Tibial nerve (tissue), 4 donors: ENCODE measurements at regions not wholly inside any gene's neighbourhood (a gene's known extent, or its start where the extent isn't known, plus 50 kb on each side); places are given as distances from the start of the nearest gene placed in this dataset.

ENCODE experiments used
- DNase-seq, 2 donors: peaks; one replicate each; pipeline ENCODE4 v3.0.0-alpha.2; 2019; ENCODE audit warnings: low spot score in 2 of 2
- H3K27ac ChIP-seq, 4 donors: fragments of 200-600 bp; sonication (generic) in 3 of 4; one replicate each; pipeline ENCODE4 v1.5.1; 2017 to 2019; ENCODE audit warnings: mild to moderate bottlenecking in 1 of 4
- H3K27me3 ChIP-seq, 2 donors: fragments of 200-600 bp; sonication (generic) in 1 of 2; one replicate each; pipeline versions ENCODE4 v1.5.1 to v1.6.0; 2017 to 2019
- H3K36me3 ChIP-seq, 3 donors: fragments of 200-600 bp; sonication (generic); one replicate each; pipeline ENCODE4 v1.5.1; 2018 to 2019
- H3K4me1 ChIP-seq, 4 donors: fragments of 200-600 bp; sonication (generic) in 3 of 4; one replicate each; pipeline ENCODE4 v1.5.1; 2017 to 2019
- H3K4me3 ChIP-seq, 4 donors: fragments of 200-600 bp; sonication (generic) in 3 of 4; one replicate each; pipeline ENCODE4 v1.5.1; 2017 to 2019; ENCODE audit warnings: mild to moderate bottlenecking in 1 of 4, moderate library complexity in 1 of 4
- H3K9me3 ChIP-seq, 4 donors: fragments of 200-600 bp; sonication (generic) in 3 of 4; one replicate each; pipeline ENCODE4 v1.5.1; 2017 to 2019
- EP300 ChIP-seq, 2 donors: sonication (generic); formaldehyde crosslinking; IDR thresholded peaks; one replicate each; pipeline ENCODE4 v1.6.1; 2017; ENCODE audit warnings: antibody characterized with exemption in 2 of 2, mild to moderate bottlenecking in 1 of 2
- POLR2A ChIP-seq, 2 donors: fragments of 450-650 bp; IDR thresholded peaks; one replicate each; pipeline ENCODE4 v1.6.1; 2017; ENCODE audit warnings: antibody characterized with exemption in 2 of 2, mild to moderate bottlenecking in 2 of 2, moderate library complexity in 2 of 2
- WGBS, 2 donors: methylation state at CpG; one replicate each; pipeline ENCODE4 v1.1.5; 2018; 5-methylcytosine and 5-hydroxymethylcytosine counted together
- TF ChIP-seq, protein P1 (sequence below), 5 experiments: fragments of 200-600 bp in 3 of 5; fragments of 450-650 bp in 2 of 5; sonication (generic) in 3 of 5; IDR thresholded peaks; one replicate each; pipeline ENCODE4 v1.5.1; 2016 to 2019; ENCODE audit warnings: antibody characterized with exemption in 5 of 5, mild to moderate bottlenecking in 3 of 5, moderate library complexity in 2 of 5

DNA sequence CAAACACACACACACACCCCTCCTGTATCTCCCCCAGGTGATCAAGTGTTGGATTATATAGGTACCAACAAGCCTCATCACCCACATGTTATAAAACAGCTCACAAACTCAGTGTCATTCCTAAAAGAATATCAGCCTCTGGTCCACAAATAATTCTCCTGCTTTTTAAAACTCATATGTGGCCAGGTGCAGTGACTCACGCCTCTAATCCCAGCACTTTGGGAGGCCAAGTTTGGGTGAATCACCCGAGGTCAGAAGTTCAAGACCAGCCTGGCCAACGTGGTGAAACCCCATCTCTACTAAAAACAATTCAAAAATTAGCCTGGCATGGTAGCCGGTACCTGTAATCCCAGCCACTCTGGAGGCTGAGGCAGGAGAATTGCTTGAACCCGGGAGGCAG is 87.8 kb downstream of the LRATD1 start:
- no peak for TF ChIP-seq POLR2A (IDR thresholded peaks at IDR 0.05)
- H3K27me3 ChIP-seq, result no peaks in the 10 kb centered on the region
- H3K4me3 ChIP-seq, result no peak overlapping the region
- 68 to 76% methylated on average over 5 of the region's 5 CpGs for WGBS, 2 donors
- no peak for DNase-seq
- no peaks in the 10 kb centered on the region for H3K9me3 ChIP-seq
- H3K4me1 ChIP-seq, result no peaks in the 10 kb centered on the region
- H3K36me3 ChIP-seq, result no peaks in the 10 kb centered on the region
- no peak overlapping the region for H3K27ac ChIP-seq

DNA sequence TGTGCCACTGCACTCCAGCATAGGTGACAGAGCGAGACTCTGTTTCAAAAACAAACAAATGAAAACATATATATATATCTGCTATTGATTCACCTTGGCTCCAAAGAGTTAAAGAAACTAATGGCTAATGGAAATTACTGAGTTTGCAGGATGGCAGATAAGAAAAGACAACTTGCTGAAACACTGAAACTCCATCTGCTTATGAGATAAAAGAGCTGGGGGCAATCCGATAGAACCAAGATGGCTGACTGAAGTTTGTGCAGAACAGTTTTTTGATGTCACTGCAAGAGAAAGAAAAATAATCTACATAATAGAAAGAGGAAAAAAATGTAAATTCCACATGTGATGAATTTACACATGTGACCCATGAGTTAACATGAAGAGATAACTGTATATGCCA is 88.2 kb downstream of the LRATD1 start:
- TF ChIP-seq, protein P1, sequence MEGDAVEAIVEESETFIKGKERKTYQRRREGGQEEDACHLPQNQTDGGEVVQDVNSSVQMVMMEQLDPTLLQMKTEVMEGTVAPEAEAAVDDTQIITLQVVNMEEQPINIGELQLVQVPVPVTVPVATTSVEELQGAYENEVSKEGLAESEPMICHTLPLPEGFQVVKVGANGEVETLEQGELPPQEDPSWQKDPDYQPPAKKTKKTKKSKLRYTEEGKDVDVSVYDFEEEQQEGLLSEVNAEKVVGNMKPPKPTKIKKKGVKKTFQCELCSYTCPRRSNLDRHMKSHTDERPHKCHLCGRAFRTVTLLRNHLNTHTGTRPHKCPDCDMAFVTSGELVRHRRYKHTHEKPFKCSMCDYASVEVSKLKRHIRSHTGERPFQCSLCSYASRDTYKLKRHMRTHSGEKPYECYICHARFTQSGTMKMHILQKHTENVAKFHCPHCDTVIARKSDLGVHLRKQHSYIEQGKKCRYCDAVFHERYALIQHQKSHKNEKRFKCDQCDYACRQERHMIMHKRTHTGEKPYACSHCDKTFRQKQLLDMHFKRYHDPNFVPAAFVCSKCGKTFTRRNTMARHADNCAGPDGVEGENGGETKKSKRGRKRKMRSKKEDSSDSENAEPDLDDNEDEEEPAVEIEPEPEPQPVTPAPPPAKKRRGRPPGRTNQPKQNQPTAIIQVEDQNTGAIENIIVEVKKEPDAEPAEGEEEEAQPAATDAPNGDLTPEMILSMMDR (IDR thresholded peaks at IDR 0.05), result no peak
- no peak for TF ChIP-seq EP300 (IDR thresholded peaks at IDR 0.05)
- no peak for TF ChIP-seq POLR2A (IDR thresholded peaks at IDR 0.05)
- Histone ChIP-seq H3K9me3 (no peaks in the 10 kb centered on the region), H3K27me3 (no peaks in the 10 kb centered on the region), H3K4me3 (no peak overlapping the region), H3K36me3 (no peaks in the 10 kb centered on the region), H3K27ac (no peak overlapping the region), H3K4me1 (no peaks in the 10 kb centered on the region)
- DNase-seq, result no peak
- 91 to 94% methylated on average over 2 of the region's 2 CpGs for WGBS, 2 donors

DNA sequence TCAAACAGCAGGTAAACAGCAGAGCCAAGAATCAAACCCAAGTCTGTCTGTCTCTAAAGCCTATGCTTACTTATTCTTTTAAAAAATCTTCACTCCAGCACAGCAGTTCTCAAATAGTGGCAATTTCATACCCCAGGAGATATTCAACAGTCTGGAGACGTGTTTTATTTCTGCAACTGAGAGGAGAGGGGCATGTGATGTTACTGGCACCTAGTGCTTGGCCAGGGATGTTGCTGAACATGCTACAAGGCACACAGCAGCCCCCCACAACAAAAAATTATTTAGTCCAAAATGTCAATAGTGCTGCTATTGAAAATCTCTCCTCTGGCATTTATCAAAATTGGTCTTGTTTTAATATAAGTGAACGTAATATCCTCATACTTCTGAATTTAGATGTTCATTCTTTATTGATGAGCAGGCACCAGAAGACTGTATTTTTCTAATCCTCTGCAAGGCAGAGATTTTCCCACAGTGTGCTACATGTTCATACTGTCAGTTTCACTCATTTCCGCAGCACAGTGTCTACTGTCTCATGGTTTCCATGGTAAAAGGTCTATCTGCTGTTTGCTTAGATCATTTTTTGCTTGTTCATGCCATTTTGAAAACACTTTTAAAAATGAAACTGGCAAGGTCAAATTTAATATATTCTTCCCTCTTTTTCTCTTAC is 90.5 kb downstream of the LRATD1 start:
- no peak for TF ChIP-seq EP300 (IDR thresholded peaks at IDR 0.05)
- TF ChIP-seq, protein P1 (IDR thresholded peaks at IDR 0.05), result no peak
- TF ChIP-seq POLR2A (IDR thresholded peaks at IDR 0.05), result no peak
- Histone ChIP-seq H3K36me3 (no peaks in the 10 kb centered on the region), H3K27ac (no peak overlapping the region), H3K4me1 (no peaks in the 10 kb centered on the region), H3K27me3 (no peaks in the 10 kb centered on the region), H3K4me3 (no peak overlapping the region), H3K9me3 (no peaks in the 10 kb centered on the region)
- no peak for DNase-seq
- 51 to 62% methylated on average over 3 of the region's 3 CpGs for WGBS, 2 donors

DNA sequence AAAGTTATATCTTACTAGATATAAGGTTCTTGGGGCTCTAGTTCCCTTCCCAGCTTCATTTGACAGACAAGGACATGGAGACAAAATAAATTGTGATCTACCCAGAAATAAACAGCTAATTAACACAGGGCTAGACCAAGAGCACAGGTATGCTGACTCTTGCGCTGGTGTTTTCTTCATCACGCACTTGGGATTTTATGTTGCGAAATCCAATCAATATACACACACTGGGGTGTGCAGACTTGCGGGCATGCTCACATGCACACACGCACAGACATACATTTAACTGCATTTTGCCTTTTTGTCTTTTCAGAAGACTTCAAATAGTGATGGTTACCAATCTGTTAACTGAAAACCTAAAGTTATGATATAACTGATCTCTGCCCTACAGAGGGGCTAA is 91.2 kb downstream of the LRATD1 start:
- no peak overlapping the region for H3K4me3 ChIP-seq
- DNase-seq, result no peak
- no peaks in the 10 kb centered on the region for H3K36me3 ChIP-seq
- no peaks in the 10 kb centered on the region for H3K9me3 ChIP-seq
- 73 to 86% methylated on average over 5 of the region's 5 CpGs for WGBS, 2 donors
- H3K27me3 ChIP-seq, result no peaks in the 10 kb centered on the region
- H3K4me1 ChIP-seq, result no peaks in the 10 kb centered on the region
- no peak for TF ChIP-seq POLR2A (IDR thresholded peaks at IDR 0.05)
- TF ChIP-seq, protein P1 (IDR thresholded peaks at IDR 0.05), result no peak
- TF ChIP-seq EP300 (IDR thresholded peaks at IDR 0.05), result no peak
- H3K27ac ChIP-seq, result no peak overlapping the region

DNA sequence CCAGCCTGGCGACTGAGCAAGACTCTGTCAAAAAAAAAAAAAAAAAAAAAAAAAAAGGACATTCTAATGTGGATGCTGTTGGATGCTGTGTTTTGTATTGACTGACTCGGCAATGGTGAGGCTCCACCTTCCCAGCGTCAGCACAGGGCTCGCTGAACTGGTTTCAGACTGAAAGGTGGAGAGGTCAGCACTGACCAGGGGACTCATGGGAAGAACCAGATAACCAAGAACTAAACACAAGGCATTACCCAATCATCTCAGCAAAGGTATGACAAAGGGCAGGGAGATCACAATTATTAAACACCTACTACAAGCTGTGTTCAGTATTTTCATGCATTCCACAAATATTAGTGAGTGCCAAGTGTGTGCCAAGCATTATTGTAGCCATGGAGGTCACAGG is 103.2 kb downstream of the LRATD1 start:
- no peaks in the 10 kb centered on the region for H3K4me1 ChIP-seq
- H3K27ac ChIP-seq, result no peak overlapping the region
- TF ChIP-seq EP300 (IDR thresholded peaks at IDR 0.05), result no peak
- TF ChIP-seq, protein P1 (IDR thresholded peaks at IDR 0.05), result no peak
- no peak for TF ChIP-seq POLR2A (IDR thresholded peaks at IDR 0.05)
- no peak overlapping the region for H3K4me3 ChIP-seq
- no peaks in the 10 kb centered on the region for H3K9me3 ChIP-seq
- 84% methylated on average over 4 of the region's 4 CpGs for WGBS, 2 donors
- no peak for DNase-seq
- no peaks in the 10 kb centered on the region for H3K27me3 ChIP-seq
- no peaks in the 10 kb centered on the region for H3K36me3 ChIP-seq

DNA sequence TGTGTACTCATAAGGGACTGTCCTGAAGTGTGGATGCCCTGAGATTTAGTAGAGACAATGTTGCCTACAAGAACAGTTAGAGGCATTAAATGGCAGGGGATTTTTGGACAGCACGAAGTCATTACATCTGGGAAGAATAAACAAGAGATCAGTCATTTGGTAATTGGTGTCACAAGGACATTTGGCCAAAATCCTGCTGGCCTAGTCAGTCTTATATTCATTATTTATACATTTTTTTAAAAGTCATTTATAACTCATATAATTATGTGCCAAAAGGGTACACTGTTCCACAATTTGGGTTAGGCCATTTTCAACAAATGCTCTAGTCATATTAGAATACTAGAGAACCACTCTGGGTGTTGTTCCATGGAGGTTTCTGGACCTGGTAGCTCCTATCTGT is 104.7 kb downstream of the LRATD1 start:
- DNase-seq, result no peak
- Histone ChIP-seq H3K27ac (no peak overlapping the region), H3K9me3 (no peaks in the 10 kb centered on the region), H3K4me1 (no peaks in the 10 kb centered on the region), H3K27me3 (no peaks in the 10 kb centered on the region), H3K4me3 (no peak overlapping the region), H3K36me3 (no peaks in the 10 kb centered on the region)
- WGBS, 2 donors, result 33 to 43% methylated on average over 1 of the region's 1 CpG
- TF ChIP-seq EP300 (IDR thresholded peaks at IDR 0.05) (no peak), POLR2A (IDR thresholded peaks at IDR 0.05) (no peak)
- TF ChIP-seq, protein P1 (IDR thresholded peaks at IDR 0.05), result no peak
